ENCODE measurements at regions not wholly inside any gene's neighbourhood (a gene's known extent, or its start where the extent isn't known, plus 50 kb on each side); places are given as distances from the start of the nearest gene placed in this dataset.

DNA sequence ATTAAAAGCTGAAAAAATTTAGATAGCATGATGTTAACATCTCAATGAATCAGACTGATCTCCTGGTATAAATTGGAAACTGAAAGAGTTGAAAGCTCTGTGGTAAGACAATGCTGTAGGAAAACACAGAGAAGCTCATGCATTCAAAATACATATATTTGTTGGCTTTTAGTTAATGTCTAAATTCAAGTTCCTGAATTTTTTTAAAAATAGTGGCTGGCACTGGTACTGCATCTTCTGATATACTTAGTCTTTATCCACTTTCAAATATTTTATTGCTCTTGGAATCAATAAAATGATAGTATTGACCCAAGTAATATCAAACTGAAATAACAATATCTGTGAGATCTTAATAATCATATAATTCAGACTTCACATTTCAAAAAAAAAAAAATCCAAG is 151.4 kb upstream of the FIGN start:
- Histone ChIP-seq H3K4me3 (ENCODE audit: control insufficient read depth in 1 of 7, extremely low read depth in 1 of 7, insufficient read depth in 4 of 7, low read depth in 2 of 7, low read length in 6 of 7) (no peak overlapping the region), H3K27ac (ENCODE audit: insufficient read depth in 1 of 2, low read depth in 1 of 2, low read length in 2 of 2, poor library complexity in 1 of 2, severe bottlenecking in 2 of 2) (no peak overlapping the region), H3K9me3 (ENCODE audit: control extremely low read depth in 1 of 5, control insufficient read depth in 4 of 5, insufficient read depth in 2 of 5, low read depth in 1 of 5, low read length in 4 of 5) (no peaks in the 10 kb centered on the region), H3K4me1 (ENCODE audit: control extremely low read depth in 1 of 4, control insufficient read depth in 4 of 4, insufficient read depth in 4 of 4, low read length in 3 of 4) (no peaks in the 10 kb centered on the region), H3K27me3 (replicated peaks in 2 of 5; ENCODE audit: control insufficient read depth in 4 of 5, insufficient read depth in 5 of 5, low read length in 4 of 5) (no peaks in the 10 kb centered on the region), H3K36me3 (ENCODE audit: control insufficient read depth in 4 of 4, insufficient read depth in 4 of 4, low read length in 3 of 4) (no peaks in the 10 kb centered on the region)
- DNase-seq: no peak
- ChIA-PET POLR2A (no interaction called here), CTCF (interaction anchor here (0.6 kb wide), 1 partner anchor 84 kb away, joined by 3 read pairs; no protein-coding TSS in a partner anchor)

DNA sequence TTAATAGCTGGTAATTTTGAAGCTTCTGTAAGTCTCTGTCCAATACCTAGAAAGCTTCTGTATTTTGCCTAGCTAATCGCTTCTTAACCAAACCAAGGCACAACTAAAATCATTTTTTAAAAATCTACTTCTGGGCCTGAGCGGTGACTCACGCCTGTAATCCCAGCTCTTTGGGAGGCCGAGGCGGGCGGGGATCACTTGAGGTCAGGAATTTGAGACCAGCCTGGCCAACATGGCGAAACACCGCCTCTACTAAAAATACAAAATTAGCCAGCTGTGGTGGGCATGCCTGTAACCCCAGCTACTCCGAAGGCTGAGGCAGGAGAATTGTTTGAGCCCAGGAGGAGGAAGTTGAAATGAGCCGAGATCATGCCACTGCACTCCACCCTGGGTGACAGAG is 148.6 kb upstream of the FIGN start:
- CTCF ChIA-PET: no interaction called here
- WGBS (ENCODE audit: insufficient coverage): 100% methylated on average over 6 of the region's 10 CpGs

DNA sequence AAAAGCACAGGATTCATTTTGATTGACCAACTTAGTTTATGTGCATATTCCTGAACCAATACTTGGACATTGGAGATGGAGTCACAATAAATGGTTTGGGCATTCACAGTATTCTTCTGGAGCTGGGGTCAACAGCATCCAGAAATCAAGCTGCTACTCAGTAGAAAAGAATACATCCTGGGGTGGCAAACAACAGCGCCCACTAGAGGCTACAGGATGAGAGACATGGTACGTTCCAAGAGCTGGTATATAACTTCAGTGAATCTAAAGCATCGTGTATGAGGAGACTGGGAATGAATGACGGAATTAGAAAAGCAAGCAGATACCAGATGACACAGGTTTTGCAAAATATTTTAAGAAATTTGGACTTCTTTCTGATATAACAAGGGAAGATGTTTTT is 142.9 kb upstream of the FIGN start:
- no peak overlapping the region for H3K27ac ChIP-seq (ENCODE audit: insufficient read depth in 1 of 2, low read depth in 1 of 2, low read length in 2 of 2, poor library complexity in 1 of 2, severe bottlenecking in 2 of 2)
- no peaks in the 10 kb centered on the region for H3K4me1 ChIP-seq (ENCODE audit: control extremely low read depth in 1 of 4, control insufficient read depth in 4 of 4, insufficient read depth in 4 of 4, low read length in 3 of 4)
- H3K27me3 ChIP-seq (replicated peaks in 2 of 5; ENCODE audit: control insufficient read depth in 4 of 5, insufficient read depth in 5 of 5, low read length in 4 of 5): no peaks in the 10 kb centered on the region
- WGBS (ENCODE audit: insufficient coverage): 63% methylated on average over 4 of the region's 4 CpGs
- ChIA-PET POLR2A (no interaction called here), CTCF (interaction anchor here (0.5 kb wide), 1 partner anchor 205 kb away, joined by 3 read pairs; no protein-coding TSS in a partner anchor)
- H3K9me3 ChIP-seq (ENCODE audit: control extremely low read depth in 1 of 5, control insufficient read depth in 4 of 5, insufficient read depth in 2 of 5, low read depth in 1 of 5, low read length in 4 of 5): no peaks in the 10 kb centered on the region
- no peak overlapping the region for H3K4me3 ChIP-seq (ENCODE audit: control insufficient read depth in 1 of 7, extremely low read depth in 1 of 7, insufficient read depth in 4 of 7, low read depth in 2 of 7, low read length in 6 of 7)
- DNase-seq: peak in 1 of 3 donors; percentile 2
- H3K36me3 ChIP-seq (ENCODE audit: control insufficient read depth in 4 of 4, insufficient read depth in 4 of 4, low read length in 3 of 4): no peaks in the 10 kb centered on the region

More for the DNA sequence above, 148.6 kb upstream of the FIGN start:
- no peak overlapping the region for H3K4me3 ChIP-seq (ENCODE audit: control insufficient read depth in 1 of 7, extremely low read depth in 1 of 7, insufficient read depth in 4 of 7, low read depth in 2 of 7, low read length in 6 of 7)
- no peaks in the 10 kb centered on the region for H3K4me1 ChIP-seq (ENCODE audit: control extremely low read depth in 1 of 4, control insufficient read depth in 4 of 4, insufficient read depth in 4 of 4, low read length in 3 of 4)
- H3K9me3 ChIP-seq (ENCODE audit: control extremely low read depth in 1 of 5, control insufficient read depth in 4 of 5, insufficient read depth in 2 of 5, low read depth in 1 of 5, low read length in 4 of 5): no peaks in the 10 kb centered on the region
- DNase-seq: no peak
- POLR2A ChIA-PET: no interaction called here
- no peaks in the 10 kb centered on the region for H3K36me3 ChIP-seq (ENCODE audit: control insufficient read depth in 4 of 4, insufficient read depth in 4 of 4, low read length in 3 of 4)
- H3K27ac ChIP-seq (ENCODE audit: insufficient read depth in 1 of 2, low read depth in 1 of 2, low read length in 2 of 2, poor library complexity in 1 of 2, severe bottlenecking in 2 of 2): no peak overlapping the region
- H3K27me3 ChIP-seq (replicated peaks in 2 of 5; ENCODE audit: control insufficient read depth in 4 of 5, insufficient read depth in 5 of 5, low read length in 4 of 5): no peaks in the 10 kb centered on the region

GRCh38 chr2:163877316-163877715 is 141.5 kb upstream of the FIGN start:
- H3K9me3 ChIP-seq (ENCODE audit: control extremely low read depth in 1 of 5, control insufficient read depth in 4 of 5, insufficient read depth in 2 of 5, low read depth in 1 of 5, low read length in 4 of 5): no peaks in the 10 kb centered on the region
- POLR2A ChIA-PET: no interaction called here
- H3K27ac ChIP-seq (ENCODE audit: insufficient read depth in 1 of 2, low read depth in 1 of 2, low read length in 2 of 2, poor library complexity in 1 of 2, severe bottlenecking in 2 of 2): no peak overlapping the region
- no peaks in the 10 kb centered on the region for H3K36me3 ChIP-seq (ENCODE audit: control insufficient read depth in 4 of 4, insufficient read depth in 4 of 4, low read length in 3 of 4)
- no peak for DNase-seq
- WGBS (ENCODE audit: insufficient coverage): no CpG with 5 or more reads among the region's 3 CpGs
- no peaks in the 10 kb centered on the region for H3K27me3 ChIP-seq (replicated peaks in 2 of 5; ENCODE audit: control insufficient read depth in 4 of 5, insufficient read depth in 5 of 5, low read length in 4 of 5)
- no peaks in the 10 kb centered on the region for H3K4me1 ChIP-seq (ENCODE audit: control extremely low read depth in 1 of 4, control insufficient read depth in 4 of 4, insufficient read depth in 4 of 4, low read length in 3 of 4)
- CTCF ChIA-PET: no interaction called here
- H3K4me3 ChIP-seq (ENCODE audit: control insufficient read depth in 1 of 7, extremely low read depth in 1 of 7, insufficient read depth in 4 of 7, low read depth in 2 of 7, low read length in 6 of 7): no peak overlapping the region

DNA sequence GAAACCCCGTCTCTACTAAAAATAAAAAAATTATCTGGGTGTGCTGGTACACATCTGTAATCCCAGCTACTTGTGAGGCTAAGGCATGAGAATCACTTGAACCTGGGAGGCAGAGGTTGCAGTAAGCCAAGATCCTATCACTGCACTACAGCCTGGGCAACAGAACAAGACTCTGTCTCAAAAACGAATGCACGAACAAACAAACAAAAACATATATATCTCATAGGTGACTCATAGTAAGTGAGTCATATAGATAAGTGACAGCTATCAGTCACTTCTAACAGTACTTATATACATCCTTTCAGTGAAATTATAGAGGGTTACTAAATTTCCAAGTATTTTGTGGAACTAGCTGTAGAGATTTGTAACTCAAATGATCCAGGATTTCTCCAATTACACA is 127.3 kb upstream of the FIGN start:
- Histone ChIP-seq H3K9me3 (ENCODE audit: control extremely low read depth in 1 of 5, control insufficient read depth in 4 of 5, insufficient read depth in 2 of 5, low read depth in 1 of 5, low read length in 4 of 5) (no peaks in the 10 kb centered on the region), H3K27ac (ENCODE audit: insufficient read depth in 1 of 2, low read depth in 1 of 2, low read length in 2 of 2, poor library complexity in 1 of 2, severe bottlenecking in 2 of 2) (no peak overlapping the region), H3K27me3 (replicated peaks in 2 of 5; ENCODE audit: control insufficient read depth in 4 of 5, insufficient read depth in 5 of 5, low read length in 4 of 5) (no peaks in the 10 kb centered on the region), H3K4me1 (ENCODE audit: control extremely low read depth in 1 of 4, control insufficient read depth in 4 of 4, insufficient read depth in 4 of 4, low read length in 3 of 4) (no peaks in the 10 kb centered on the region), H3K4me3 (ENCODE audit: control insufficient read depth in 1 of 7, extremely low read depth in 1 of 7, insufficient read depth in 4 of 7, low read depth in 2 of 7, low read length in 6 of 7) (no peak overlapping the region), H3K36me3 (ENCODE audit: control insufficient read depth in 4 of 4, insufficient read depth in 4 of 4, low read length in 3 of 4) (no peaks in the 10 kb centered on the region)
- ChIA-PET CTCF (no interaction called here), POLR2A (no interaction called here)
- WGBS (ENCODE audit: insufficient coverage): no CpG with 5 or more reads among the region's 3 CpGs
- no peak for DNase-seq

DNA sequence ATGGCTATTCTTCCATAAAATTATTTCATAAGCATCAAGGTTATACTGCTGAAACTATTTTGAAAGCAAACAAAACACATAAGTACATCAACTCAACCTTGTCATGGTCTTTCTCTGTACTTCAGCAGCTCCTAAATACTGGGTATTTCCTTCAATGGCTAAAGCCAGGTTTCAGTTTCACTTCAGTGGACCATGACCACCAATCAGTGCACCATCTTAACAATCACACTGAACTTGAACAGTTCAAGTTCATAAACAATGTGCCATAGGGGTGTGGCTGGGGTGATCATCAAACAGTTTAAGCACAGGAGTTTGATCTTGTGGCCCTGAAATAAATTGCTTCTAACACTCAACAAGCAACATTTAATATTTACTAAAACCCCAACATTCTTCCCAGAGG is 124.1 kb upstream of the FIGN start:
- Histone ChIP-seq H3K27ac (ENCODE audit: insufficient read depth in 1 of 2, low read depth in 1 of 2, low read length in 2 of 2, poor library complexity in 1 of 2, severe bottlenecking in 2 of 2) (no peak overlapping the region), H3K27me3 (replicated peaks in 2 of 5; ENCODE audit: control insufficient read depth in 4 of 5, insufficient read depth in 5 of 5, low read length in 4 of 5) (no peaks in the 10 kb centered on the region), H3K4me3 (ENCODE audit: control insufficient read depth in 1 of 7, extremely low read depth in 1 of 7, insufficient read depth in 4 of 7, low read depth in 2 of 7, low read length in 6 of 7) (no peak overlapping the region), H3K4me1 (ENCODE audit: control extremely low read depth in 1 of 4, control insufficient read depth in 4 of 4, insufficient read depth in 4 of 4, low read length in 3 of 4) (no peaks in the 10 kb centered on the region), H3K36me3 (ENCODE audit: control insufficient read depth in 4 of 4, insufficient read depth in 4 of 4, low read length in 3 of 4) (no peaks in the 10 kb centered on the region), H3K9me3 (ENCODE audit: control extremely low read depth in 1 of 5, control insufficient read depth in 4 of 5, insufficient read depth in 2 of 5, low read depth in 1 of 5, low read length in 4 of 5) (no peaks in the 10 kb centered on the region)
- CTCF ChIA-PET: no interaction called here
- no peak for DNase-seq
- POLR2A ChIA-PET: no interaction called here

- WGBS (ENCODE audit: insufficient coverage): 100% methylated on average over 1 of the region's 2 CpGs
- no peak overlapping the region for H3K4me3 ChIP-seq (ENCODE audit: control insufficient read depth in 1 of 7, extremely low read depth in 1 of 7, insufficient read depth in 4 of 7, low read depth in 2 of 7, low read length in 6 of 7)
- no peaks in the 10 kb centered on the region for H3K9me3 ChIP-seq (ENCODE audit: control extremely low read depth in 1 of 5, control insufficient read depth in 4 of 5, insufficient read depth in 2 of 5, low read depth in 1 of 5, low read length in 4 of 5)
- no peaks in the 10 kb centered on the region for H3K36me3 ChIP-seq (ENCODE audit: control insufficient read depth in 4 of 4, insufficient read depth in 4 of 4, low read length in 3 of 4)
- H3K27ac ChIP-seq (ENCODE audit: insufficient read depth in 1 of 2, low read depth in 1 of 2, low read length in 2 of 2, poor library complexity in 1 of 2, severe bottlenecking in 2 of 2): no peak overlapping the region
- H3K27me3 ChIP-seq (replicated peaks in 2 of 5; ENCODE audit: control insufficient read depth in 4 of 5, insufficient read depth in 5 of 5, low read length in 4 of 5): no peaks in the 10 kb centered on the region
- DNase-seq: no peak
- H3K4me1 ChIP-seq (ENCODE audit: control extremely low read depth in 1 of 4, control insufficient read depth in 4 of 4, insufficient read depth in 4 of 4, low read length in 3 of 4): no peaks in the 10 kb centered on the region
- ChIA-PET POLR2A (no interaction called here), CTCF (no interaction called here)
These were observed 121.1 kb upstream of the FIGN start for GRCh38 chr2:163856941-163857340.

DNA sequence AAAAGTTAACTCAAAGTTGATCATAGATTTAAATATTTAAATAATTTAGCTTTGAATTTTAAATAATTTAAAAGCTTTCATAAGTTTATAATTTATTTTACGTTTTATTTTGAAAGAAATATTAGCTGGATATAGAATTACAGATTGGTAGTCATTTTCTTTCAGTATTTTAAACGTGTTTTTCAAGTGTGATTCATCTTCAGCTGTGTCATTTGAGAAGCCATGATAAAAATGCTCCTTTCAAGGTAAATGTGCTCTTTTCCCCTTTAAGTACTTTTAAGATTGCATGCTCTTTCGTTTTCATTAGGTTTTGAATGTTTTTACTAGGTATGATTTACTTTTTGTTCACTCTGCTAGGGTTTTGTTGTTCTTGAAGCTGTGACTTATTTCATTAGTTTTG is 116.8 kb upstream of the FIGN start:
- no peaks in the 10 kb centered on the region for H3K27me3 ChIP-seq (replicated peaks in 2 of 5; ENCODE audit: control insufficient read depth in 4 of 5, insufficient read depth in 5 of 5, low read length in 4 of 5)
- POLR2A ChIA-PET: no interaction called here
- WGBS (ENCODE audit: insufficient coverage): 90% methylated on average over 2 of the region's 3 CpGs

More for the DNA sequence above, 116.8 kb upstream of the FIGN start:
- H3K4me1 ChIP-seq (ENCODE audit: control extremely low read depth in 1 of 4, control insufficient read depth in 4 of 4, insufficient read depth in 4 of 4, low read length in 3 of 4): no peaks in the 10 kb centered on the region
- H3K27ac ChIP-seq (ENCODE audit: insufficient read depth in 1 of 2, low read depth in 1 of 2, low read length in 2 of 2, poor library complexity in 1 of 2, severe bottlenecking in 2 of 2): no peak overlapping the region
- H3K36me3 ChIP-seq (ENCODE audit: control insufficient read depth in 4 of 4, insufficient read depth in 4 of 4, low read length in 3 of 4): no peaks in the 10 kb centered on the region
- CTCF ChIA-PET: no interaction called here
- no peak for DNase-seq
- no peaks in the 10 kb centered on the region for H3K9me3 ChIP-seq (ENCODE audit: control extremely low read depth in 1 of 5, control insufficient read depth in 4 of 5, insufficient read depth in 2 of 5, low read depth in 1 of 5, low read length in 4 of 5)
- H3K4me3 ChIP-seq (ENCODE audit: control insufficient read depth in 1 of 7, extremely low read depth in 1 of 7, insufficient read depth in 4 of 7, low read depth in 2 of 7, low read length in 6 of 7): no peak overlapping the region

Measured in common myeloid progenitor, CD34-positive (primary cell).